ENCODE measurements at regions not wholly inside any gene's neighbourhood (a gene's known extent, or its start where the extent isn't known, plus 50 kb on each side); places are given as distances from the start of the nearest gene placed in this dataset.
A peak's percentile ranks its signal among the peaks of the same experiment; 100 is the strongest.
"Not testable (repeated sequence)": the region's sequence is repeated elsewhere in the genome, so short reads cannot be mapped to it uniquely, and the experiment has no call there.

- DNase-seq, result no peak
These were observed 163.8 kb upstream of the KITLG start for GRCh38 chr12:88743946-88744685.

- DNase-seq, result no peak
These were observed 157.7 kb upstream of the KITLG start for GRCh38 chr12:88737838-88738472.

GRCh38 chr12:88736031-88736430 lies 155.8 kb upstream of the KITLG start:
- DNase-seq, result no peak

DNA sequence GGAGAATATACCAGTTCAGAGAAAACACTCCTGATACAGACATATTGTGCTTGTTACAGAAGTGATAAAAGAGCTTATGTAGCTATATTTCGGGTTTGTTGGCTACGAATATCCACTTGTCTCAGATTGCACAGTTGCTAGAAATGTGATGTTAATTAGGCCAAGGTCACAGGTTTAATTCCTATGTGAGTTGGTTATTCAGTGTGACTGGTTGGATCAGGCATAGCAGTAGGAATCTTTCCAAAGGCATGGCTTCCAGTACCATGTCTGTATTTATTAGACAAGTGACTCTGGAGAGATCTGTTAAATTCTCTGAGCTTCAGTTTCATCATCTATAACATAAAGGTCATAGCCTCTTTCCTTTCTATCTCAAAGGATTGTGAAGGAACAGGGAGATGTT lies 152.7 kb upstream of the KITLG start:
- no peak for DNase-seq

- DNase-seq, result no peak
These were observed 148.9 kb upstream of the KITLG start for GRCh38 chr12:88729196-88729595.

GRCh38 chr12:88726806-88727720 lies 146.8 kb upstream of the KITLG start:
- DNase-seq, result no peak

GRCh38 chr12:88725592-88726143 lies 145.4 kb upstream of the KITLG start:
- DNase-seq, result no peak

DNA sequence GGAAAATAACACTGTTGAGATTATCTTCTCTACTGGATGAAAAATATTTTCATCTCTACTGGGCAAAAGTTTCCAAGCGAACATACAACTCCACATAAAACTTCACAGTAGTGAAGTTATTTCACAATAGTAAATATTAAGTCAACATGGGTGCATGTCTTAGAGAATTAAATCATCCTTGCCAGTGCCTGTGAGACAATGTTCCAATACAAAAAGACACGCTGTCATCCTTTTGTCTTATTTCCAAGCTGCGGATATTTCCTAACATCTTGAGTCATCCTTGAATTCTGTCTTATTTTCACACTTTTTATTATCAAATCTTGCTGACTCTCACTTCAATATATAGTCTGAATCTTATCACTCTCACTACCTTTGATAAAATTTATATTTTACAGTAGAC lies 142.9 kb upstream of the KITLG start:
- no peak for DNase-seq

- no peak for DNase-seq
These were observed 140.7 kb upstream of the KITLG start for GRCh38 chr12:88720785-88721650.

DNA sequence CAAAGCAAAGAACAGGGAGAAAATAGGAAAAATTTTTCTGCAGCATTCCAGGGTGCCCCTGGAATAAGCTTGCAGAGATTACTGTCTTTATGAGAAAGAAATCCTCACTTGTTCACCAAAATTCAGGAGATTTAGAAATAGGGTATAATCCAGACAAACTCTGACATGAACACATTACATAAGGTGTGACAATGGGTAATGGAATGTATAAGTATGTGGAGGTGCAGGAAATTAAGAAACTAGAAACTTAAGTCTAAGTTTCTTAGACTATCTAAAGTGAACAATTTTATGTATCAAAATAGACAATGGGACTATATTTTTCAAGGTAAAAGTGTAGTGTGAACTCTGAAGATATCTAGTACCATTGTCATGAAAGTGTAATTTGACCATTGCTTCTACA lies 140.0 kb upstream of the KITLG start:
- no peak for DNase-seq

GRCh38 chr12:88717188-88717587 lies 136.9 kb upstream of the KITLG start:
- no peak for DNase-seq

- no peak for DNase-seq
These were observed 136.0 kb upstream of the KITLG start for GRCh38 chr12:88716240-88716639.

GRCh38 chr12:88715673-88716072 lies 135.4 kb upstream of the KITLG start:
- no peak for DNase-seq

DNA sequence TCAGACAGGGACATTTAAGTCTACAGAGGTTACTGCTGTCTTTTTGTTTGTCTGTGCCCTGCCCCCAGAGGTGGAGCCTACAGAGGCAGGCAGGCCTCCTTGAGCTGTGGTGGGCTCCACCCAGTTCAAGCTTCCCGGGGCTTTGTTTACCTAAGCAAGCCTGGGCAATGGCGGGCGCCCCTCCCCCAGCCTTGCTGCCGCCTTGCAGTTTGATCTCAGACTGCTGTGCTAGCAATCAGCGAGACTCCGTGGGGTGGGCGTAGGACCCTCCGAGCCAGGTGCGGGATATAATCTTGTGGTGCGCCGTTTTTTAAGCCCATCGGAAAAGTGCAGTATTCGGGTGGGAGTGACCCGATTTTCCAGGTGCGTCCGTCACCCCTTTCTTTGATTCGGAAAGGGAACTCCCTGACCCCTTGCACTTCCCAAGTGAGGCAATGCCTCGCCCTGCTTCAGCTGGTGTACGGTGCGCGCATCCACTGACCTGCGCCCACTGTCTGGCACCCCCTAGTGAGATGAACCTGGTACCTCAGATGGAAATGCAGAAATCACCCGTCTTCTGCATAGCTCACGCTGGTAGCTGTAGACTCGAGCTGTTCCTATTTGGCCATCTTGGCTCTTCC lies 134.1 kb upstream of the KITLG start:
- not testable (repeated sequence) for DNase-seq

GRCh38 chr12:88707800-88708199 lies 127.5 kb upstream of the KITLG start:
- DNase-seq, result no peak

- DNase-seq, result no peak
These were observed 126.0 kb upstream of the KITLG start for GRCh38 chr12:88706286-88706685.

DNA sequence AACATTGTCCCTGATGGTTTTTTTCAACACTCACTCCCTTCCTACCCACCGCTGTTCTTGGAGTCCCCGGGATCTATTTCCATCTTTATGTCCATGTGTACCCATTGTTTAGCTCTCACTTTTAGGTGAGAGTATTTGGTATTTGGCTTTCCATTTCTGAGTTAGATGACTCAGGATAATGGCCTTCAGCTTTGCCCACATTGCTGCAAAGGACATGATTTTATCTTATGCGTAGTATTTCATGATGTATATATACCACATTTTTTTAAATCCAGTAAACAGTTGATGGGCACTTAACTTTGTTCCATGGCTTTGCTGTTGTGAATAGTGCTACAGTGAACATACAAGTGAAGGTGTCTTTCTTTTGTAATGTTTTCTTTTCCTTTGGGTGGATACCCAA lies 123.5 kb upstream of the KITLG start:
- DNase-seq, result no peak

DNA sequence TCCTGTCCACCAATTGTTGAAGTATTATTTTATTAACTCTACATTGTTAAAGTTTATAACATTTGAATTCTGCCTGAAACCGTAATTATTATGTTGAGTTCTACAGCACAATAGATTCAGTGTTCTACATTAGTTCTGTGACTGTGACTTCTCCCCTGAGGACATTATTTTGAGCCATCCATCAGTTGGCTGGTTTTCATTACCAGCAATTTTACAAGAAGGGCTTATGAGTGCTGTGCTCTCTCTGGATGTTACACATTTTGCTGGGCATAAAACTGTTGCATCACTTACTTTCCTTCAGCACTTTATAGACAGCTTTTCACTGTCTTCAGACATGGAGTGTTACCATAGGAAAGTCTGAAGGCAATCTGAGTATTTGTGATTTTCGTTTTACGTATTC lies 118.2 kb upstream of the KITLG start:
- DNase-seq, result no peak

DNA sequence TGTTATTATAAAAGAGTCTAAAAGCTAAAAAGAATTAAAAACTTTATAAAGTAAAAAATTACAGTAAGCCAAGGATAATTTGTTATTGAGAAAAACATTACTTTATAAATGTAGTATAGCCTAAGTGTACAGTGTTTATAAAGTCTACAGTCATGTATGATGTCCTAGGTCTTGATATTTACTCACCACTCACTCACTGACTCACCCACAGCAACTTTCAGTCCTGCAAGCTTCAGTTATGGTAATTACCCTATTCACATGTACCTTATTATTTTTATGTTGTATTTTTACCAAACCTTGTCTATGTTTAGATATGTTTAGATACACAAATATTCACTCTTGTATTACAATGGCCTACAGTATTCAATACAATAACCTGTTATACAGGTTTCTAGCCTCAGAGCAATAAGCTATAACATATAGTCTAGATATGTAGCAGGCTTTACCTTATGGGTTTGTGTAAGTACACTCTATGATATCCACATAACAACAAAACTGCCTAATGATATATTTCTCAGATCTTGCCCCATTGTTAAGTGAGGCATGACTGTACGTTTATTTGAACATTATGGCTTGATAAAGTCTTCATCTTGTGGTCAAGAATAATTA lies 113.7 kb upstream of the KITLG start:
- DNase-seq, result peak; percentile 44 to 52

DNA sequence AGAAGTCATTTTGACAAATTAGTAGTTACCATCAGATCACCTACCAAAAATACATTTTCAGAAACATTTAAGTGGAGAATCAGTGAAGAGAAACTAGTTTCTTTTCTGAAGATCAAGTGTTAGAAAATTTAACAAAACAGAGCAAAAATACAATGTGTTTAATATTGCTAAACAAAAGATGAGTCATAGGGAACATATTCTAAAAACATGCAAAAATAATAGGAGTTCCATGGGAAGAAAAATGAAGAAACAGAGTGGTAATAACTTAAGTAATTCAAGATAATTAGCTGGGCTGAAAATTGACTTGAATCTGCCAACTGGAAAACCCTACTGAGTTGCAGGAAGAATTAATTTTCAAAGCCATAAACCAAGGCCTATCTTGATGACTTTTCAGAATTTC lies 111.5 kb upstream of the KITLG start:
- no peak for DNase-seq

GRCh38 chr12:88684610-88685009 lies 104.3 kb upstream of the KITLG start:
- DNase-seq, result peak; percentile 3 to 8
